ENCODE measurements at regions not wholly inside any gene's neighbourhood (a gene's known extent, or its start where the extent isn't known, plus 50 kb on each side); places are given as distances from the start of the nearest gene placed in this dataset.

DNA sequence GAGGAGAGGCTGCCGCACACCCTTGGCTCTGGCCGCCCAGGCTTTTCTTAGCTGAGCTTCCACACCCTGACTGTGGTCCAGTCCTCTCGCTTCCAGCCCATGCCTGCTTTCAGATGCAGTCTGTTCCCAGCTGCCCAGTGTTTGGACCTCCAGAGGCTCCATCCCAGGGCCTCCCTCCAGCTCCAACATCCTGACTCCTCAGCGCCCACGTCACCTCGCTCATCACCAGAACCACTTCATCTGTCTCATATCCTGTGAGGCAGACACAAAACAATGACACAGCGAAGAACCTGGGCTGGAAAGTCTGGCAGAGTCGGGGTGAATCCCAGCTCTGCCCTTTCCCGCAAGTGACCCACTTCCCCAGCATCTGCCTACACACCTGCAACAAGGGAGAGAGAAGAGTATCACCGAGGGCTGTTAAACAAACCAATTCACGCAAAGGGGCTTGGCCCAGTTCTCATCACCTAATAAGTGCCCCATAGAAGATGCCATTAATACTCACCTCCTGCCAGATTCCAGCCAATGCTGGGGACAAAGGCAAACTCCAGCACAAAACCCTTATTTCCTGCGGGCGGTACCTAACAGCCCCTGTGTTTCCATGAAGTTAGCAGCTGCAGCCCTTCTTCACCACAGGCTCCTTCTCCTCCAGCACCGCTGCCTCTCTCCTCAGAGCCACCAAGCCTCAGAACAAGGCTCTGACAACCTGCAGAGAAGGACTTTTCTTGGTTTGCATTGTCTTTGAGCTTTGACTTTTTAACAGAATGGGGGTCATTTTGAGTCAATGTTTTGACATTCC lies 133.4 kb upstream of the CDH4 start:
- DNase-seq: no peak

DNA sequence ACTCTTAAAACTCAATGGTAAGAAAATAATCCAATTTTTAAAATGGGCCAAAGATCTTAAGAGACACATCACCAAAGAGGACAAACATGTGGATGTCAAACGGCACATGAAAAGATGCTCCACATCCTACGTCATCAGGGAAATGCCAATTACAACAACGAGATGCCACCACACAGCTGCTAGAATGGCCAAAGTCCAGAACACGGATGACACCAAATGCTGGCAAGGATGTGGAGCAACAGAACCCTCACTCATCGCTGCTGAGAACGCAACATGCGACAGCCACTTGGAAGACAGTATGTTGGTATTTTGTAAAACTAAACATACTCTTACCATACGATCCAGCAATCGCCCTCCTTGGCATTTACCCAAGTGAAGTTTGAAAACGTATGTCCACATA lies 132.8 kb upstream of the CDH4 start:
- no peak for DNase-seq

DNA sequence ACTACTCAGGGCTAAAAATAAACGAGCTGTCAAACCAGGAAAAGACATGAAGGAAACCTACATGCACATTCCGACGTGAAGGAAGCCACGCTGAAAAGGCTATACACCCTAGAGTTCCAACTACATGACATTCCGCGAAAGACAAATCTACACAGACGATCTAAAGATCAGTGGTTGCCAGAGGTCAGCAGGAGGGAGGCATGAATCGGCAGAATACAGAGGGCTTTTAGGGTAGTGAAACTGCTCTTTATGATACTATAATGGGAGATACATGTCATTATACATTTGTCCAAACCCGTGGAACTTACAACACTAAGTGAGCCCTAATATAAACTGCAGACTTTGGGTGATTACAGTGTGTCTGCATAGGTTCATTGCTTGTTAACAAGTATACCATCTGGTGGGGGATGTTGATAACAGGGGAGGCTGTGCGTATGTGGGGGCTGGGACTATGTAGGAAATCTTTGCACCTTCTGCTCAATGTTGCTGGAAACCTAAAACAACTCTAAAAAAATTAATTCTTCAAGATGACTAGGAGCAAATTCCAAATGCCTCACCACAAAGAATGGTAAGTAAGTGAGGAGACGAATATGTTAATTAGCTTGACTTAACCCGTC lies 132.2 kb upstream of the CDH4 start:
- DNase-seq: no peak

DNA sequence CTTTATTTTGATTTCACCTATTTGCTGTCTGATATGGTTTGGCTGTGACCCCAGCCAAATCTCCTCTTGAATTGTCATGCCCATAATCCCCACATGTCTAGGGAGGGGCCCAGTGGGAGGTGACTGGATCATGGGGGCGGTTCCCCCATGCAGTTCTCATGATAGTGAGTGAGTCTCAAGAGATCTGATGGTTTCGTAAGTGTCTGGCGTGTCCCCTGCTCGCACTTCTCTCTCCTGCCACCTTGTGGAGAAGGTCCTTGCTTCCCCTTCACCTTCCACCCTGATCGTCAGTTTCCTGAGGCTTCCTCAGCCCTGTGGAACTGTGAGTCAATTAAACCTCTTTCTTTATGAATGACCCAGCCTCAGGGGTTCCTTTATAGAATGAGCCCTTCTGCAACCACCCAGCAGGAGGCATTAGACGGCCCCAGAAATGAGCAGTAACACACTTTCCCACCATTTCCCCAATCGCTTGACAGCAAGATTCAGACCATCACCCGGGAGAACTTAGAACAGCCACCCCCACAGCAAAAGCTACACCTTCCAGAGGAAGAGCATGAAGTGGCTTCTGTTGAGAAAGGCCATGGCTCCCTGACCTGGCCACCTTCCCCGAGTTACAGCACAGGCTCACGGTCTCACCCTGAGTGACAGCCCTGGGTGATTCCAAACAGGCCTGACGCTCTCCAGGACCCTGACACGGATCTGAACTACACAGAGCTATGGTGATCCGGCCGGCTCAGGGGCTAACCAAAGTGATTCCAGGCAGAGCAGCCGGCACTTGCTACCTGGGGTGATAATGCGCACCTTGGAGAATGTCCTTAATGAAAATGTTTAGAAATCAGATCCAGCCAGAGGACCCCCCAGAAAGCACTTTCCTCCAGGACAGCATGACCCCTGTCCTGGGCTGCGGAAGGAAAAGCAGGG lies 131.2 kb upstream of the CDH4 start:
- peak; percentile 40 for DNase-seq

DNA sequence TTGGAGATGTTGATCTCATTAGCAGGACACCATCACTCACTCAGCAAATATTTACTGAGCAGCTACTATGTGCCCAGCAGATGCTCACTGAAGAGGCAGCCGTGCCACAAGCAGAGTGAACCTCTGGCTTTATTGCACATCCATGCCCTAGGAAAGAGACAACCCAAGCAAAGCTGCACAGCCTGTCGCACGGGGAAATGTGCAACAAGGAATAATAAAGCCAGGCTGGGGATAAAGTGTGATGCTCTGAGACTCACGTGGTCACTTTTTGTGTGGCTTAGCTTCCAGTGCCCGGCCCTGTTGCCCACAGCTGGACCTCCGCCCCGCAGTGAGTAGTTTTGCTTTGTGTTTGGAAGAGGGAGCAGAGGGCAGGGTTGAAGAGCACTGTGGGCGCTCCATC lies 130.4 kb upstream of the CDH4 start:
- no peak for DNase-seq

DNA sequence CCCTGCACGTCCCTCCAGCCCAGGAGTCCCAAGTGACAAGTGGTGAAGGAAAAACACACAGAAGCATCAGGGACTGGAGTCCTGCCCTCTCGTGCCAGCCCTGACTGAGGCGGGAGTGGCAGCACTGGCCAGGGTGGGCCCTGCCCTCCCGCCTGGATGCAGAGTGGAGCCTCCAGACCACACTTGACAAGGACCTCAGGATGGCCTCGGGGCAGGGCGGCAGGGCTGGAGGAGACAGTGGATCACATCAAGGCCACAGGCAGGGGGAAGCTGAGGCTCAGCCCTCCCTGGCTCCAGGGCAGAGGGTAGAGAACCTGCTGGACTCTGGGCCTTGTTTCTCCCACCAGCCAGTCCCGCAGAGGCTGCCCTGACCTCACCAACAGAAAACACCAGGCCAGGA lies 128.8 kb upstream of the CDH4 start:
- no peak for DNase-seq

DNA sequence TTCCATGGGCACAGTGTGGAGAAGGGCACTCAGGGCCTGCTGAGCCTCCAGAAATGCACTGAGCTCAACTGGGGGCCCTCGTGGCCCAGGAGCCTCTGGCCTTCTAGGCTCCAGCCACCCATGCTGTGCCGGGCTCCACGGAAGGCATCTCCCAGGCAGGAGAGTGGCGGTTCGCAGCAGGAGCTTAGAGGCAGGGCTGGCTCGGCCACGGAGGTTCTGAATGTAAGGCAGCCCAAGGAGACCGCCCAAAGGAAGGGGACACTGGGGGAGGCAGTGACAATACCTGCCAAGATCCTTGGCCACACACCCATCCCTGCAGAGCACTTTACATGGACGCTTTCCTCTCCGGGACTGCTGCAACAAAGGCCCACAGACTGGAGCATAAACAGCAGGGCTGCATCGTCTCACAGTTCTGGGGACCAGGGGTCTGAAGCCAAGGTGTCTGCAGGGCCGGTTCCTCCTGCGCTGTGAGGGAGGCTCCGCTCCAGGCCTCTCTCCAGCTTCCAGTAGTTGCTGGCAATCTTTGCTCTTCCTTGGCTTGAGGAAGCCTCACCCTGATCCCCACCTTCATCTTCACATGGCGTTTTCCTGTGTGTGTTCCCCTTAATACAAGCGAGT lies 128.2 kb upstream of the CDH4 start:
- no peak for DNase-seq

DNA sequence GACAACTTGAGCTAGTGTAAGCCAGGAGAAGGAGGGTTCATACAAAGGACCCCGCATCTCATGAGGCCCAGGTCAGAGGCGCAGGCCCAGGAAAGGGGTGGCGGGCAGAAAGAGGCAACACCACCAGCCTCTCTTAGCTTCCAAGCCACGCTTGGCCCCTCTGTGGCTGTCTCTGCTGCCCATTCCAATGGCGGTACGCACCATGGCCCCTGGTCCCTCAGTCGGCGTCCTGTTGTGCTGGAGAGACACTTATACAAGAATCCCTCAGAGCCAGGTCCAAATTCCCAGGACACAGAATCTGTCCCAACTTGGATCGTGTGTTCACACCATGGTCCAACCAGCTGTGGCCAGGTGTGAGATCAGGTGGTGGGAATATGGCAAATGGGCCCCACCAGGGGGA lies 127.0 kb upstream of the CDH4 start:
- no peak for DNase-seq

DNA sequence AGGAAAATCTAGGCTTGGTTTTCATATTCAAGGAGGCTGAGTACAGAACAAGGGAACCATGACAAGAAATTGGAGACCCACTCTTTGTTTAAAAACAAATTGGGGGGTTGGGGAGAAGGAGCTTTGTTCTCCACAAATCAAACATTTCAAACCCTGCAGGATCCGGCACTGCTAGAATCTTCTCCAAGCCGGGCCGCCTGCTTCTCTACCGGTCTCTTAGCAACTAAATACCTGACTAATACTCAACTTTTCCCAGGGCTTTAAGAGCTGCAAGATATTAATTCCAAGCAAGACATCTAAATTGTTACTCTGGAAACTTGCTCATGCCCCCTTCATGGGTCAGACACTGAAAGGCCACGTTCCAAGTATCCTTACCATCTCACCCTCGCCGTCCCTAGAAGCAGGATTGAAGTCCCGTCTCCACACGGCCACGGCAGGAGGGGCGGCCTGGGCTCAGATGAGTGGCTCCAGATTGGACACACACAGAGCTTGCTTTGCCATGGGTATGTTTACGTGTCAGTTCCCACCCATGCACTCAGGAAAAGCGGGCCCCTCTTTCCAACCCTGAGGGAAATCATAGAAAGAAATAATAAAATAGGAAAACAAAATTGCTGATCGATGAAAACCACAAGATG lies 126.4 kb upstream of the CDH4 start:
- DNase-seq: no peak

DNA sequence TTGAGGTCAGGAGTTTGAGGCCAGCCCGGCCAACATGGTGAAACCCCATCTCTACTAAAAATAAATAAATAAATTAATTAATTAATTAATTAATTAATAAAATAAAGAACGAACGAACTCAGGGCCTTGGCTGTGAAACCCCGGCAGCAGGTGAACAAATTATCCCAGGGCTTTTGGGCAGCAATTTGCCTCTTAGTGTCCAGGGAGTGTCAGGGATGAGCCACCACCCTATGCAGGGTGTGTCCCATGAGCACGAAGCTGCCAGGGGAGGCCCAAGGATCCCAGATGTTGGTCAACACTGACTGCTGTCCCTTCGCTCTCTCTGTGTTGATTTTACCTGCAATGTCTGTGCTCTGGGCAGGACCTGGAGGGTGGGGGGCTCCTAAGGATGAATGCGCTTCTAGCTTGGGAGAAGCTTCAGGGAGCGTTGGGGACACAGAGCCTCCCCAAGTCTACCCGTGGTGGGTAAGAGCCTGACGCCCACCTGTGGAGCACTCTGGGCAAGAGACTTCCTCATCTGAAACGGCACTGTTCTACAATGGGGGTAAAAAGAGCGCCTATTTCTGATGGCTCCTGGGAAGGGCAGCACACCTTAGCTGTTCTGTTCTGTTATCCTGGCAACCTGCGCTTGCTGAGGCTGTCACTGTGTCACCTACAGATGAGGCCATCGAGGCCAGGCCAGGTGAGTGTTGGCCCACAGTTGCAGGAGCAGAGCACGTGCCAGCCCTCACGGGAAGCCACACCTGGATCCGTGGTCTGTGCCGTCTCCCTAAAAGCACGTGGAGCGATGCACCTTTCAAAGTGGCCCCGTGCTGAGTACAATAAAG lies 125.5 kb upstream of the CDH4 start:
- DNase-seq: no peak

DNA sequence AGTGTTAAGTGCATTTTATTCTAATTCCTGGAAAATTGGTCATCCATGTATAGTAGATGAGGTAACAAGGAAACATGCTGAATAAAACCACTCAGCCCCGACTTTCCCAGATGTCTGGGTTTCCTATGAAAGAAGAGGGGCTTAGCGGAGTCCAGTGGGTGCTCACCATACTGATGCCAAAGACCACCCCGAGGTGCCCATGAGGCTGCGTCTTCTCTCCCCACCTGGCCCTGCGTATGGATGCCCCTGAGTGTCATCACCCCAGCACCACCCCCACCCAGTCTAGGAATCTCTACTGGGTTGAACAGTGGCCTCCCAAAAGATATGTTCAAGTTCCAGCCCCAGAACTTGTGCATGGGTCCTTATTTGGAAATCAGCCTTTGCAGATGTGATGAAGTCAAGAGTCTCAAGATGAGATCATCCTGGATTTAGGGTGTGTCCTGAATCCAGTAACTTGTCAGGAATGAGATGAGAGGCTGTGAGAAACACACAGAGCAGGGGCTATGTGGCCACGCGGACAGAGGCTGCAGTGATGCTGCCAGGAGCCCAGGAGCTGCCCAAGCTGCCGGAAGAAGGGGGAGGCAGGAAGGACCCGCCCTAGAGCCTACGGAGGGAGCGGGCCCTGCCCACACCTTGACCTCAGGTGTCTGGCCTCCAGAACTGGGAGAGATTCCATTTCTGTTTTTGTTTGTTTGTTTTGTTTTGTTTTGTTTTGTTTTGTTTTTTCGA lies 124.6 kb upstream of the CDH4 start:
- no peak for DNase-seq

DNA sequence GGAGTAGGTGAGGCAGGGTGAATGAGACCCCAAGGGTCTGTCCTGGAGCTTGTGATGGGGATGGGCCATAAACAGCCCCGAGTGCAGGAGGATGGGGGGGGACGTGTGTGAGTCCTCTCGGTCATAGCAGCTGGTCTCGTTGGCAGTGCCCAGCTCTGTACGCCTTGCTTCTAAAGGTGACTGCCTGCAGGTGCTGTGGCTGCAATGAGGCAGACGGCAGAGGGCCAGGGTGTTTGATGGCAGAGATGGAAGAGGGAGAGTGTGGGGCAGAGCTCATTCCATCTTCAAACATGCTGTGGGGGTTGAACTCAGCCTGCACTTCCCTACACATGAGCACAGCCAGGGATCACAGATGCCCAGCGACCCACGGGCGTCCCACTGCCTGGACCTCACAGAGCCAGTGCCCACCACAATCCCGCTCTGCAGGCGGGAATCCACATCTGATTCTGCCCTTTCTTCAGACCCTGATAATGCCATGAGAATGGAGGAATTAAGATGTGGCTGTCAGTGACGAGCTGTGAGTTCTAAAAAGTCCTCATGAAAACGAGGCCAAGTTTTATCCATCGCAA lies 123.3 kb upstream of the CDH4 start:
- DNase-seq: no peak

DNA sequence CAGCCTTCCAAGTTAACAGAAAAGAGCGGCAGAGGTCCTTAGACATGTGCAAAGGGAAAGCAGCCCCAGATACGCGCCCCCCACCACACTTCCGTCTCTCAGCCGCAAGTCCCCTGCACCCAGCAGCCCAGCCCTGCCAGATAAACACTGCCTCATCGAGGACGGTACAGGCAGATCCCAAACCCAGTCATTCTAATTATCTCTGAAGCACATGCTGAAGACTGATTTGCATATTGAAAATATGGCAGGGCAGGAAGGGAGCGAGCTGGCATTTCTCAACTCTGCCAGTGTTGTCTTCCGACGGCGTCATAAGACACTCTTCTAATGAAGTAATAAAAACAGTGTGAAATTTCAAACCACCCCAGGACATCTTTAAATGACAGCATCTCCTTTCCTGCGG lies 122.8 kb upstream of the CDH4 start:
- DNase-seq: no peak

DNA sequence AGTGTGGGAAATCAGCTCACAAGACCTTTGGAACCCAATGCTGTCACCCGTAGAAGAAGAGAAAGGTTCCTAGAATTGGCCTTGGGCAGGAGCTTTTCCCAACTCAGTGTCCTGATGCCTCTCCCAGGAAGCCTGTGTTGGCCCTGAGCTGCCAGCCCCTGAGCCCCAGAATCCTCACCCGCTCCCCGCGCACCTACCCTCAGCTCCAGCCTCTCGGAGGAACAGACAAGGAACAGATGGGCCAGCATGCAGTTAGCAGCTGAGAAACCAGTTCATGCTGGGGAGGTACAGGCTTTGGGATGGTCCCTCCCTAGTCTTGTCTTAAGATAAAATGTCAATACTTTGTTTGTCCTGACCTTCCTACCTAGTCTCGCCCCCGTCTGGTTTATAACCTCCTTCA lies 121.9 kb upstream of the CDH4 start:
- no peak for DNase-seq

DNA sequence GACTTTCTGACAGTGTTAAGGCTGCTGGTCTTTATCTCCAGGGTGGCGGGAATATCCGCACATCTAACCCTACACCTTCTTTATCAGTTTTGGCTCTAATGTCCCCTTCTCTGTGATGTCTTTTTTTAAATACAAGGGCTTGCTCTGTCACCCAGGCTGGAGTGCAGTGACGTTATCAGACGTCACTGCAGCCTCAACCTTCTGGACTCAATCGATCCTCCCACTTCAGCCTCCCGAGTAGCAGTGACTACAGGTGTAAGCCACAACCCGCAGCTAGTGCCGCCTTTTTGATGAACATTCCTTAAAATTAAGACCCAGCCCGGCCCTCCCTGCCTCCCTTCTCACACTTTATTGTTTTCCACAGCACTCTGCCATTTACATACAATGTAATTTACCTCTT lies 120.1 kb upstream of the CDH4 start:
- DNase-seq: no peak

DNA sequence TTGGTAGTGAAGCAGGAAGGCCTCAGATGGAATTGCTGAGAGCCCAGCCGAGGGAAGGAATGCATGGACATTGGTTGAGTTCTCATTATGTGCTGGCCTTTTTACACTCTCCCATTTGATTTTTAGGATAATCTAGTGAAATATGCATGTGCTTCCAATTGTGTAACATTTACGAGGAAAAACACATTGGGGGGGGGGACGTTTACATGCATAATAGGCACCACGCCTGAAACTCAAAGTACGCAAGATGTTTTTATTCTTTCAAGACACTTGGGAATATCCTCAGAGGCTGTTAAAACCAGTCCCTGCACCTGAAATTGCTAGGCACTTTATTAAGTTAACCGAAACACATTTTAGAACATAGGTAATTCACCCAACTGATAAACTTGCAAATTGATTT lies 118.5 kb upstream of the CDH4 start:
- no peak for DNase-seq

DNA sequence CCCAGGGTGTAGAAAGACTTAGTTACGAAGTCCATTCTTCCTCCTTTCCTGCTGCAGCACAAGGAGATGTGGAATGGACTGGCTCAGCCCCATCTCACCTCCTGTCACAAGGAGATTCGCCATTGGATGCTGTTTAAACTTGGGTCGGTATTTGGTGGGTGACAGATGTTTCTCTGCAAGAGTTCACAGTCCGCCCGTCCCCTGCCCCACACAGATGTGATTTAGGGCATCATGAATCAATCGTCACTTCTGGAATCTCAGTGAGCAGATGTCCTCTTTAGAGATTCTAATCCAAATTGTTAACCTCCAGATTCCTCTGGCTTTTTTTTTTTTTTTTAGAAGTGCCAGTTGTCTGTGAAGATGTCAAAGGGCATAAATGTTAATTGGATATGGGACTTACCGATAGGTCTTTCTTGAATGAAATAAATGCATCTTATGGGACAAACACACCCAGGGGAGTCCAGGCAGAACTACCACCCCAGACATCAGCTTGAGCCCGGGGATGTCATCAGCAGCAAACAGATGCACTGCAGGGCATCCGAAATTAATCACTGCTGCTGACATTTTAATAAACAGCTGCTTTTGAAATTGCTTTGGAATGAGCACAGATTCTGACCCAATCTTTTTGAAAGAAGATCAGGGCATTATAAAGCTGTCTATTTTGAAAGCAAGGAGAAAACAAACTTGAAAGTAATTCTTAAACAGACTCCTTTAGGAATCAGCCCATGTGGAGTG lies 117.6 kb upstream of the CDH4 start:
- DNase-seq: no peak

DNA sequence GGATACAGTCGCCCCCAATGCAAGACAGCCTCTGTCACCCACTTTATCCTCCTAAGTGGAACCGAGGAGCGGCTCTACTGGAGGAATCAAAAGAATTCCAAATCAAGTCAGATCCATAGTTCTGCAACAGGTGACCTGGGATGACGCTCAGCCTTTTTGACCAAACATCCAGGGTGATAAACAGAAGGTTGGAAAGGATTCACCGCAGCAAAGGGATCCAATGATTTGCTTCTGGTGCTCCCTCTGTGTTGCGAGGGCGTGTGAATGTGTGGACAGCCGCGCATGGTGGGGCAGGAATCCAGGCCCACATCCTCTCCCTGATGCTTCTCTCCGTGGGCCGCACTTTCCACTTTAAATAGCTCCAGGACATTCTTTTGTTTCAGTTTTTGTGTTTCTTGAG lies 116.8 kb upstream of the CDH4 start:
- no peak for DNase-seq

DNA sequence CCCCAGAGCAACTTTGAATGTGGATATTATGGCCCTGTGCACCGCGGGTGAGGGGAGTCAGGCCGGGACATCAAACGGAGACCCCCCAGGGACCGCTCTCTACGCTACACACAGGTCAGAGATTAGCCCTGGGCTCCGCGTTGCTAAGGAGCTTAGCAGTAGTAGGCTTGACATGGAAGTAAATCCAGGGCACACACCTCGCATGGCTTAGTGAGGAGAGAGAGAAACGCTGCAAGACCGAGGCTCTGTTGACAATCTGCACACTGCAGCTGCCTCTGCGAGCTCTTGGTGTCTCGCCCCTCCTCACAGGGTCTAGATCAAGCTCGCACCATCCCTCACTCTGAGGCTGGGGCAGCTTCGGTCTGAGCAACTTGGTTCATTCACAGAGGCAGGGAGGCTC lies 116.1 kb upstream of the CDH4 start:
- DNase-seq: no peak

DNA sequence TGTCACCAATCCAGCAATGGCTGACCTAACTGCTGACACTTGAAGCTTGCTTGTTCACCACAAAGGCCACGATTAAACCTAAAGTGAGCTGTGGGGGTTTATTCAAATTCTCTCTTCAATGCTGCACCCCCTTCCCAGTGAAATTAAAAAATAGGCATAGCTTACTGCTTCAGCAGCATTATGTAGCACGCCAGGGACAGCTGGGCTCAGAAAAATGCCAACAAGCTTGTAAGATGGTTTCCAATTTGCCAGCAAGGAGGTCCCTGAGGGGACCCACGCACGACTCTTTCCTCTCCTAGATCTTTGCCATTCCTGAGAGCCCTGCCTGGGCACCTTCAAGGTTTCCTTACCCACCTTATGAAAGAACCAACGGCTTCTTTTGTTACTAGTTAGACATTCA lies 113.5 kb upstream of the CDH4 start:
- no peak for DNase-seq
